AG04450 (cell line): ENCODE measurements at regions not wholly inside any gene's neighbourhood (a gene's known extent, or its start where the extent isn't known, plus 50 kb on each side); places are given as distances from the start of the nearest gene placed in this dataset.

ENCODE experiments used
- CTCF ChIA-PET: fragments of 300-600, 350-600 bp; formaldehyde crosslinking; extraction: SDS; loops from one replicate; lab custom pipeline; 2022; ENCODE audit warnings: antibody characterized with exemption, inconsistent platforms; lab: Charles Lee
- POLR2A ChIA-PET: fragments of 350-600 bp; formaldehyde crosslinking; extraction: SDS; loops from one replicate; lab custom pipeline; 2021; ENCODE audit warnings: antibody characterized with exemption, inconsistent platforms; lab: Yijun Ruan, JAX
- DNase-seq: peaks from one replicate; pipeline ENCODE4 v3.0.0-alpha.2; 2011; ENCODE audit warnings: low read depth, low spot score
- H3K27ac ChIP-seq: one replicate; pipeline ENCODE4 v1.5.1; 2012; ENCODE audit warnings: low read depth, low read length, control low read depth
- H3K27me3 ChIP-seq: one replicate; pipeline ENCODE4 v1.6.0; 2012; ENCODE audit warnings: low read length; ENCODE audit not compliant: control insufficient read depth, insufficient read depth
- H3K4me3 ChIP-seq: 2 replicates; pipeline ENCODE4 v1.5.1; 2011; ENCODE audit warnings: mild to moderate bottlenecking, low read depth, low read length, control low read depth
- H3K9me3 ChIP-seq: 2 replicates; pipeline ENCODE4 v1.5.1; 2012; ENCODE audit warnings: low read length; ENCODE audit not compliant: control insufficient read depth, insufficient read depth
- TF ChIP-seq, protein P1 (sequence below): IDR thresholded peaks from 2 replicates; pipeline ENCODE4 v1.5.1; 2011; ENCODE audit warnings: low read depth, low read length, control low read depth, inconsistent platforms

DNA sequence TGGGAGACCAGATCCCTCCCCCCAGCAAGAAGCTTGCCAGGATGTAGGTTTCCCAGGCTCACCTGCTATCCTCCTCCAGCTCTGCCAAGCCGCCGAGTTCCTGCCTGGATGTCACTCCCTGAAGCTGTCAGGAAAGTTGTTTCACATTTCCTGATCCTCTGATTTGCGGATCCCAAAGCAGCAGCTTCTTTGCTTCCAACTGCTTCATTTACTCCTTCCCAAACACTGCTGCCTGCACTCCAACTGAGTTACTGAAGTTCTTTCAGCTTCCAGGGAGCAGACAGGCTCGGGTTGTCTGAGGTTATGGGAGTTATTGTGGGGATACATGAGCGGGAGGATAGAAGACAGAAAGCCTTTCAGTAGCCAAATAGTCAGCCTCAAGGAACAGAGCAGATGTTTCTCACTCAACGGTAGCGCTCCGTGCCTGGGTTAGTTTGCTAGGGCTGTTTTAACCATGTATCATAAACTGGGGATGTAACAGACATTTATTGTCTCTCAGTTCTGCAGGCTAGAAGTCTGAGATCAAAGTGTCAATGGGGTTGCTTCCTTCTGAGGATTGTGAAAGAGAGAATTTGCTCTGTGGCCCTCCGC is 516.0 kb downstream of the REEP3 start:
- Histone ChIP-seq H3K4me3 (no peak overlapping the region), H3K27ac (no peak overlapping the region), H3K9me3 (no peaks in the 10 kb centered on the region), H3K27me3 (no peaks in the 10 kb centered on the region)
- ChIA-PET CTCF (no interaction called here), POLR2A (no interaction called here)
- DNase-seq = no peak
- TF ChIP-seq, protein P1, sequence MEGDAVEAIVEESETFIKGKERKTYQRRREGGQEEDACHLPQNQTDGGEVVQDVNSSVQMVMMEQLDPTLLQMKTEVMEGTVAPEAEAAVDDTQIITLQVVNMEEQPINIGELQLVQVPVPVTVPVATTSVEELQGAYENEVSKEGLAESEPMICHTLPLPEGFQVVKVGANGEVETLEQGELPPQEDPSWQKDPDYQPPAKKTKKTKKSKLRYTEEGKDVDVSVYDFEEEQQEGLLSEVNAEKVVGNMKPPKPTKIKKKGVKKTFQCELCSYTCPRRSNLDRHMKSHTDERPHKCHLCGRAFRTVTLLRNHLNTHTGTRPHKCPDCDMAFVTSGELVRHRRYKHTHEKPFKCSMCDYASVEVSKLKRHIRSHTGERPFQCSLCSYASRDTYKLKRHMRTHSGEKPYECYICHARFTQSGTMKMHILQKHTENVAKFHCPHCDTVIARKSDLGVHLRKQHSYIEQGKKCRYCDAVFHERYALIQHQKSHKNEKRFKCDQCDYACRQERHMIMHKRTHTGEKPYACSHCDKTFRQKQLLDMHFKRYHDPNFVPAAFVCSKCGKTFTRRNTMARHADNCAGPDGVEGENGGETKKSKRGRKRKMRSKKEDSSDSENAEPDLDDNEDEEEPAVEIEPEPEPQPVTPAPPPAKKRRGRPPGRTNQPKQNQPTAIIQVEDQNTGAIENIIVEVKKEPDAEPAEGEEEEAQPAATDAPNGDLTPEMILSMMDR = no peak

- TF ChIP-seq, protein P1 = no peak
- POLR2A ChIA-PET = no interaction called here
- CTCF ChIA-PET = no interaction called here
Observed at GRCh38 chr10:64038107-64038506, 516.9 kb downstream of the REEP3 start.

GRCh38 chr10:64039198-64039597 is 518.0 kb downstream of the REEP3 start:
- no peak overlapping the region for H3K27ac ChIP-seq
- H3K4me3 ChIP-seq = no peak overlapping the region
- TF ChIP-seq, protein P1 = no peak
- H3K27me3 ChIP-seq = no peaks in the 10 kb centered on the region
- DNase-seq = no peak
- no peaks in the 10 kb centered on the region for H3K9me3 ChIP-seq
- ChIA-PET CTCF (no interaction called here), POLR2A (no interaction called here)

More at GRCh38 chr10:64038107-64038506, 516.9 kb downstream of the REEP3 start:
- Histone ChIP-seq H3K27me3 (no peaks in the 10 kb centered on the region), H3K9me3 (no peaks in the 10 kb centered on the region), H3K4me3 (no peak overlapping the region), H3K27ac (no peak overlapping the region)
- no peak for DNase-seq

DNA sequence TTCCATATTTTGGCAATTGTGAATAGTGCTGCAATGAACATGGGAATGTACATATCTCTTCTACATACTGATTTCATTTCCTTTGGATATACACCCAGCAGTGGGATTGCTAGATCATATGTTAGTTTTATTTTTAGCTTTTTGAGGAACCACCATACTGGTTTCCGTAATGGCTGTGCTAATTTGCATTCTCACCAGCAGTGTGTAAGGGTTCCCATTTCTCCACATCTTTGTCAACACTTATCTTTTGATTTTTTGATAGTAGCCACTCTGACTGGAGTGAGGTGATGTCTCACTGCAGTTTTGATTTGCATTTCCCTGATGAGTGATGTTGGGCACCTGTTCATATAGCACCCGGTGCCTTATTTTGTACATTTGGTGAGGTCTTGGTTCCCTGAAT is 519.6 kb downstream of the REEP3 start:
- Histone ChIP-seq H3K4me3 (no peak overlapping the region), H3K27me3 (no peaks in the 10 kb centered on the region), H3K27ac (no peak overlapping the region), H3K9me3 (no peaks in the 10 kb centered on the region)
- ChIA-PET CTCF (interaction anchor here (0.6 to 2.1 kb wide), 8 partner anchors 9 to 174 kb away, joined by 3 to 9 read pairs (median 4); no protein-coding TSS in a partner anchor), POLR2A (no interaction called here)
- no peak for DNase-seq
- TF ChIP-seq, protein P1 = no peak

DNA sequence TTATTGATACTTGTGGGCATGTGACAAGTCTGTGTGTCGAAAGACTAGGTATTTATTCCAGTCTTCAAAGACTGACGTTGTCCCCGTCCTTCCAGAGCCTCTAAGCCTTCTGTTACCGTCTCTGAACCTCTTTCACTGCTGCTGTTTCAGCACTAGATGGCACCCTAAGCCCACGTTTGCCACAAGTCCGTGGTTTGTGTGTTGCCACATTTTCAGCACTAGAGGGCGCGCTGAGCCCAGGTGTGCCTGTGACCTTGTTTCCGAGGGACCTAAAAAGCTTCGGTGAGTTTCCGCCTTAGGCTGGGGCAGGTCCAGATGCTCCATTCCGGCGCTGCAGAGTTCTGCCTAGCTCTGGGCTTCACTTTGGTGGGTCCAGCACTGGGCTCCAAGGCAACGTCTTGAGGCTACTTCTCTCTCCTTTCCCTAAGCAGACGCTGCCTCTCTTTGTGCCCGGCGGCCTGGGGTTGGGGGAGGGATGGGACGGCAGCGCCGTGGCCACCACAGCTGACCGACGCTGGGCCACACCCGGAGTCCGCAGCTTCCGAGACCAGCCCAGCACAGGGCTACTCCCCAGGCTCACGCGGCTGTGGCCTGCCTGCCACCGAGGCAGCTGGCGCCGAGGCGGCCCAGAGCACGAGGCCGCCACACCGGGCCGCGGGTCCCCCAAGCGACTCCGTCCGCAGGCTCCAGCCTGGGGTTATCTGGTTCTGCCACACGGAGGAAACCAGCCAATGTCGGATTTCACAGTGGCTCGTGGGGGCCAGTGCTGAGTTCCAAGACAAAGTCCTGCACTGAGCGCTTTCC is 520.2 kb downstream of the REEP3 start:
- peak; percentile 47 for DNase-seq
- CTCF ChIA-PET = interaction anchor here (0.6 to 2.1 kb wide), 13 partner anchors 9 to 218 kb away, joined by 3 to 9 read pairs (median 4); no protein-coding TSS in a partner anchor
- TF ChIP-seq, protein P1 = peak; percentile 100
- H3K27ac ChIP-seq = no peak overlapping the region
- H3K4me3 ChIP-seq = peak overlapping the region; percentile 27
- POLR2A ChIA-PET = no interaction called here
- no peaks in the 10 kb centered on the region for H3K9me3 ChIP-seq
- H3K27me3 ChIP-seq = no peaks in the 10 kb centered on the region
